Smooth muscle cell (in vitro differentiated cells): ENCODE measurements at regions not wholly inside any gene's neighbourhood (a gene's known extent, or its start where the extent isn't known, plus 50 kb on each side); places are given as distances from the start of the nearest gene placed in this dataset.

Experiments
- DNase-seq: peaks from one replicate; lab custom pipeline; 2025; ENCODE audit not compliant: unreplicated experiment; lab: John Stamatoyannopoulos, UW
- H2AFZ ChIP-seq: fragments of 200-600 bp; sonication (generic); 2 replicates; pipeline ENCODE4 v1.6.0; 2016; ENCODE audit warnings: antibody characterized with exemption, low read depth, mild to moderate bottlenecking
- H3F3A ChIP-seq: fragments of 200-600 bp; sonication (generic); 2 replicates; pipeline ENCODE4 v1.6.0; 2017; ENCODE audit warnings: antibody characterized with exemption, low read depth
- H3K27ac ChIP-seq: fragments of 200-600 bp; sonication (generic); 2 replicates; pipeline ENCODE4 v1.5.1; 2016; ENCODE audit warnings: low read depth, mild to moderate bottlenecking
- H3K27me3 ChIP-seq: fragments of 200-600 bp; sonication (generic); 2 replicates; pipeline ENCODE4 v1.6.1; 2016; ENCODE audit warnings: low read depth, mild to moderate bottlenecking
- H3K36me3 ChIP-seq: fragments of 200-600 bp; sonication (generic); 2 replicates; pipeline ENCODE4 v1.5.1; 2016; ENCODE audit warnings: low read depth
- H3K4me1 ChIP-seq: fragments of 200-600 bp; sonication (generic); 2 replicates; pipeline ENCODE4 v1.5.1; 2016; ENCODE audit warnings: low read depth
- H3K4me2 ChIP-seq: fragments of 200-600 bp; sonication (generic); 2 replicates; pipeline ENCODE4 v1.6.0; 2016; ENCODE audit warnings: mild to moderate bottlenecking
- H3K4me3 ChIP-seq: fragments of 200-600 bp; sonication (generic); 2 replicates; pipeline ENCODE4 v1.5.1; 2016; ENCODE audit warnings: mild to moderate bottlenecking
- H3K79me2 ChIP-seq: fragments of 200-600 bp; sonication (generic); 2 replicates; pipeline ENCODE4 v1.6.0; 2016; ENCODE audit warnings: low read depth, mild to moderate bottlenecking
- H3K9ac ChIP-seq: fragments of 200-600 bp; sonication (generic); 2 replicates; pipeline ENCODE4 v1.6.0; 2016; ENCODE audit warnings: low read depth
- H3K9me3 ChIP-seq: fragments of 200-600 bp; sonication (generic); replicated peaks from 2 replicates; pipeline ENCODE4 v1.5.1; 2016; ENCODE audit warnings: low read depth
- H4K20me1 ChIP-seq: fragments of 200-600 bp; sonication (generic); 2 replicates; pipeline ENCODE4 v1.6.0; 2016; ENCODE audit warnings: low read depth
- CTCF ChIP-seq: fragments of 200-600 bp; sonication (generic); IDR thresholded peaks from 2 replicates; pipeline ENCODE4 v1.5.1; 2017; ENCODE audit warnings: borderline replicate concordance, mild to moderate bottlenecking, antibody characterized with exemption; ENCODE audit not compliant: insufficient read depth, poor library complexity, severe bottlenecking
- WGBS: methylation state at CpG from one replicate; pipeline ENCODE4 v1.1.7; 2016; ENCODE audit warnings: low lambda C conversion rate; 5-methylcytosine and 5-hydroxymethylcytosine counted together

GRCh38 chr18:67290421-67290820 lies 226.1 kb downstream of the DSEL start:
- no peaks in the 10 kb centered on the region for H3K79me2 ChIP-seq
- no peak overlapping the region for H3K4me3 ChIP-seq
- no peaks in the 10 kb centered on the region for H3F3A ChIP-seq
- H3K36me3 ChIP-seq: no peaks in the 10 kb centered on the region
- no peak overlapping the region for H3K9ac ChIP-seq
- H3K4me2 ChIP-seq: no peak overlapping the region
- H3K9me3 ChIP-seq: no peaks in the 10 kb centered on the region
- no peaks in the 10 kb centered on the region for H3K27me3 ChIP-seq
- H4K20me1 ChIP-seq: no peaks in the 10 kb centered on the region
- 82% methylated on average over 4 of the region's 4 CpGs for WGBS
- H3K4me1 ChIP-seq: no peaks in the 10 kb centered on the region
- no peak overlapping the region for H2AFZ ChIP-seq
- DNase-seq: no peak
- TF ChIP-seq CTCF: no peak
- H3K27ac ChIP-seq: no peak overlapping the region

GRCh38 chr18:67285583-67285982 lies 230.9 kb downstream of the DSEL start:
- WGBS: 97% methylated on average over 2 of the region's 2 CpGs
- no peaks in the 10 kb centered on the region for H3F3A ChIP-seq
- no peak overlapping the region for H3K4me3 ChIP-seq
- H4K20me1 ChIP-seq: no peaks in the 10 kb centered on the region
- no peak for DNase-seq
- no peaks in the 10 kb centered on the region for H3K4me1 ChIP-seq
- no peak for TF ChIP-seq CTCF
- H3K4me2 ChIP-seq: no peak overlapping the region
- H3K9me3 ChIP-seq: no peaks in the 10 kb centered on the region
- no peak overlapping the region for H3K27ac ChIP-seq
- no peaks in the 10 kb centered on the region for H3K27me3 ChIP-seq
- H3K36me3 ChIP-seq: no peaks in the 10 kb centered on the region
- no peak overlapping the region for H3K9ac ChIP-seq
- no peaks in the 10 kb centered on the region for H3K79me2 ChIP-seq
- H2AFZ ChIP-seq: no peak overlapping the region

GRCh38 chr18:67282796-67283195 lies 233.7 kb downstream of the DSEL start:
- H3K27me3 ChIP-seq: no peaks in the 10 kb centered on the region
- no peak overlapping the region for H3K4me3 ChIP-seq
- no peaks in the 10 kb centered on the region for H3K79me2 ChIP-seq
- H4K20me1 ChIP-seq: no peaks in the 10 kb centered on the region
- no peak for TF ChIP-seq CTCF
- DNase-seq: no peak
- H3K9me3 ChIP-seq: no peaks in the 10 kb centered on the region
- peak overlapping the region; percentile 36 for H2AFZ ChIP-seq
- no peaks in the 10 kb centered on the region for H3F3A ChIP-seq
- H3K9ac ChIP-seq: no peak overlapping the region
- H3K36me3 ChIP-seq: no peaks in the 10 kb centered on the region
- no peaks in the 10 kb centered on the region for H3K4me1 ChIP-seq
- H3K27ac ChIP-seq: no peak overlapping the region
- no peak overlapping the region for H3K4me2 ChIP-seq

- Histone ChIP-seq H3K79me2 (no peaks in the 10 kb centered on the region), H3K9me3 (no peaks in the 10 kb centered on the region), H3K4me2 (no peak overlapping the region), H3K27me3 (no peaks in the 10 kb centered on the region), H4K20me1 (no peaks in the 10 kb centered on the region), H3F3A (no peaks in the 10 kb centered on the region), H2AFZ (no peak overlapping the region), H3K36me3 (no peaks in the 10 kb centered on the region), H3K4me1 (no peaks in the 10 kb centered on the region), H3K4me3 (no peak overlapping the region), H3K9ac (no peak overlapping the region), H3K27ac (no peak overlapping the region)
- DNase-seq: no peak
- WGBS: 58% methylated on average over 1 of the region's 1 CpG
- TF ChIP-seq CTCF: no peak
Measured at GRCh38 chr18:67281746-67282145, 234.8 kb downstream of the DSEL start.
